Fibroblast of villous mesenchyme (primary cell): ENCODE measurements at regions not wholly inside any gene's neighbourhood (a gene's known extent, or its start where the extent isn't known, plus 50 kb on each side); places are given as distances from the start of the nearest gene placed in this dataset.

ENCODE experiments used
- DNase-seq: peaks from one replicate; pipeline ENCODE4 v3.0.0-alpha.2; 2010; ENCODE audit warnings: low read depth
- H3K4me3 ChIP-seq: 2 replicates; pipeline ENCODE4 v1.5.1; 2011; ENCODE audit warnings: low read depth, mild to moderate bottlenecking, low read length
- TF ChIP-seq, protein P1 (sequence below): IDR thresholded peaks from 2 replicates; pipeline ENCODE4 v1.5.1; 2012; ENCODE audit warnings: low read depth, mild to moderate bottlenecking, low read length; ENCODE audit not compliant: insufficient read depth

DNA sequence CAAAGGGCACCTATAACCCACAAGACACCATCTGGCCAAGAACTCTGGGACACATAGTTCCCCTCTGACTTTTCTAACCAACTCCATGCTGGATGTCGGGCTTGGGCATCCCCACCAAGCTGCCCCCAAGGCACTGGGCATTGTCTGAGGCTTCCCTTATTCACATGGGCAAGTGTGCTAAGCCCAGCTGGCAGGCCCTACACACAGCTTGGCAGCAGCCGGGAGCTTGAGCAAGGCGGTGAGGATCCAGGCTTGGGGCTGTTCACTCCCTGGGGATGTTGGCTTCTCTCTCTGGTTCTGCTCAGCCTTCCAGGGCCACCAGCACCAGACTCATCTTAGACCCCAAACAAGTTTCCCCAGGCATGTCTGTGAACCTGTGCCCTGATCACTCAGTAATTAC, 138.3 kb upstream of the KAZN start:
- DNase-seq = no peak
- TF ChIP-seq, protein P1, sequence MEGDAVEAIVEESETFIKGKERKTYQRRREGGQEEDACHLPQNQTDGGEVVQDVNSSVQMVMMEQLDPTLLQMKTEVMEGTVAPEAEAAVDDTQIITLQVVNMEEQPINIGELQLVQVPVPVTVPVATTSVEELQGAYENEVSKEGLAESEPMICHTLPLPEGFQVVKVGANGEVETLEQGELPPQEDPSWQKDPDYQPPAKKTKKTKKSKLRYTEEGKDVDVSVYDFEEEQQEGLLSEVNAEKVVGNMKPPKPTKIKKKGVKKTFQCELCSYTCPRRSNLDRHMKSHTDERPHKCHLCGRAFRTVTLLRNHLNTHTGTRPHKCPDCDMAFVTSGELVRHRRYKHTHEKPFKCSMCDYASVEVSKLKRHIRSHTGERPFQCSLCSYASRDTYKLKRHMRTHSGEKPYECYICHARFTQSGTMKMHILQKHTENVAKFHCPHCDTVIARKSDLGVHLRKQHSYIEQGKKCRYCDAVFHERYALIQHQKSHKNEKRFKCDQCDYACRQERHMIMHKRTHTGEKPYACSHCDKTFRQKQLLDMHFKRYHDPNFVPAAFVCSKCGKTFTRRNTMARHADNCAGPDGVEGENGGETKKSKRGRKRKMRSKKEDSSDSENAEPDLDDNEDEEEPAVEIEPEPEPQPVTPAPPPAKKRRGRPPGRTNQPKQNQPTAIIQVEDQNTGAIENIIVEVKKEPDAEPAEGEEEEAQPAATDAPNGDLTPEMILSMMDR = no peak
- no peak overlapping the region for H3K4me3 ChIP-seq

DNA sequence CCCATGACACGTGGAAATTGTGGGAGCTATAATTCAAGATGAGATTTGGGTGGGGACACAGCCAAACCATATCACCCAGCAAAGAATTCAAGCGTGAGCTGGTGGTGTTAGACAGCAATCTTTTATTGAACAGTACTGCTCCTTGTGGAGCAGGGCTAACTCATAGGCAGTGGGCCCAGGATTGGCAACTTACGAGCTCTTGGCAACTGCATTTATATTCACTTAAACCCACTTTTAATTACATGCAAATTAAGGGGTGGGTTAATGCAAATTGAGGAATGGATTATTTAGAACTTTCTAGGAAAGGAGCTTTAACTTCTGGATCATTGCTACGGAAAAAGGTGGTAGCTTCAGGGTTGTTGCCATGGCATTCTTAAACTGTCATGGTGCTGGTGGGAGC, 135.6 kb upstream of the KAZN start:
- no peak for DNase-seq
- TF ChIP-seq, protein P1 = no peak
- H3K4me3 ChIP-seq = no peak overlapping the region

DNA sequence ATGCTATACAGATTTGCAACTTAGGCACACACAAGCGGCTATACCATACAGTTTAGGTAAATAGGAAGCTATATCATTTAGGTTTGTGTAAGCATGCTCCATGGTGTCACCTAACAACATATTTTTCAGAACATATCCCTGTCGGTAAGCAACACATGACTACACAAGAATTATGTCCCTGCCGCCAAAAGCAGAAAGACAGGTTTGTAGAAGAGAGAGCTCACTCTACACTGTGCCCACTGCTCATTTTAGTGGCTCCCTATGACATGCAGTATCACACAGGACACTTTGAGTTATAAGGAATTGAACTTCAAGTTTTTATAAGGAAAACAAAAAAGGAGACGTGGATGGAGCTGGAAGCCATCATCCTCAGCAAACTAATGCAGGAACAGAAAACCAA, 132.5 kb upstream of the KAZN start:
- H3K4me3 ChIP-seq = no peak overlapping the region
- no peak for DNase-seq
- TF ChIP-seq, protein P1 = no peak

DNA sequence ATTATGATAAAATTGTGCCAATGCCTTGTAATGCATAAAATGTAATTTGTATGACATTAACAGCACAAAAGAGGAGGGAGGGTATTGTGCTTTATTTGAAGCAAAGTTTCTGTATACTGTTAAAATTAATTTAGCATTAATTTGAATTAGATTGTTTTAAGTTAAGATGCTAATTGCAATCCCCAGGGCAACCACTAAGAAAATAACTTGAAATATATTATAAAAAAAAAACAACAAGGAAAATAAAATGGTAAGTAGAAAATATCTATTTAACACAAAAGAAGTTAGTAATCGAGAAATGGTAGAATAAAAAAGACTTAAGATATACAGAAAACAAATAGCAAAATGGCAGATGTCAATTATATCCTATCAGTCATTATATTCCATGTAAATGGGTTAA, 131.4 kb upstream of the KAZN start:
- no peak for DNase-seq
- TF ChIP-seq, protein P1 = no peak
- H3K4me3 ChIP-seq = no peak overlapping the region

DNA sequence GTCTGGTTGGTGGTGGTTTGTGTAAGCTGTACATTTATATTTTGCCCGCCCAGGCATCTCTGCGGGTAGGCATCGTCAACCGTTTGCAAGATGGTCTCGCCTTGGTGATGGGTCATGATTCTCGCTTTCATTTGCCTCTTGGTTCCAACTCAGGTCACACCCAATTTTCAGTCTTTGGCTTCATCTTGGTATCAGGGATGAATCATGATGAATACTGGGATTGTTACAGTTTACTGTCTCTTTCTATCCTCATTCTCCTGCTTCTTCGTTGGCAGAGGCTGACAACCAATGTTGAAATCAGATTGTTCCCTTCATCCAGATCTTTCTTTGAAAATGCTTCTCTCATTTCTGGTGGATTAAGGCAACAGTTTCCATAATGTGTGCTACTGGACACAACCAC, 129.7 kb upstream of the KAZN start:
- TF ChIP-seq, protein P1 = no peak
- no peak overlapping the region for H3K4me3 ChIP-seq
- DNase-seq = no peak

DNA sequence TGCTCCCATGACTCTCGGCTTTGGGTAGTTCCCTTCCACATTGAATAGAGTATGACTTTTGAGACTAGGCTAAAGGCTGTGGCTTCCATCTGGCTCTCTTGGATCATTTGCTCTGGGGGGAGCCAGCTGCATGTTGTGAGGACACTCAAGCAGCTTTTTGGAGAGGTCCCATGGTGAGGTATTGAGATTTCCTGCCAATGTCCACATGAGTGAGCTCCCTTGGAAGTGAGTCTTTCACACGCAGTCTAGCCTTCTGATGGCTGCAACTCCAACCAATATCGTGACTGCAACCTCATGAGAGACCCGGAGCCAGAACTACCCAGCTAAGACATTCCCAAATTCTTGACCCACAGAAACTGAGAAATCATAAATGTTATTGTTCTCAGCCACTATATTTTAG, 127.7 kb upstream of the KAZN start:
- DNase-seq = no peak
- TF ChIP-seq, protein P1 = no peak
- H3K4me3 ChIP-seq = no peak overlapping the region

DNA sequence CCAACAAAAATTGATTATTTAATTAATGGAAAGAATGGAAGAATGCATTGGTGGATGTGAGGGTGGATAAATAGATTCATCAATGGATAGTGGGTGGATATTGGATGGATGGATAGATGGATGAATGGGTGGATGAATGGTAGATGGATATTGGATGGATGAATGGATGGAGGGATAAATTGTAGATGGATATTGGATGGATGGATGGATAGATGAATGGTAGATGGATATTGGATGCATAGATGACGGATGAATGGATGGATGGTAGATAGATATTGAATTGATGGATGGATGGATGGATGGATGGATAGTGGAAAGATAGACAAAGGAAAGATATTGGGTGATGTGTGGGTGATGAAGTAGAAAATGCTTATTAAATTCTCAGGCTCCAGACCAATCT, 123.6 kb upstream of the KAZN start:
- H3K4me3 ChIP-seq = no peak overlapping the region
- no peak for DNase-seq
- TF ChIP-seq, protein P1 = no peak
